Adrenal gland (tissue), 9 donors: ENCODE measurements at regions not wholly inside any gene's neighbourhood (a gene's known extent, or its start where the extent isn't known, plus 50 kb on each side); places are given as distances from the start of the nearest gene placed in this dataset.

Source experiments
- DNase-seq, 7 donors: peaks; one replicate each; pipeline ENCODE4 v3.0.0-alpha.2; 2019 to 2020
- H3K27ac ChIP-seq, 5 donors: fragments of 200-600 bp; sonication (generic) in 4 of 5; 1 replicate in 3 of 5; 2 replicates in 2 of 5; pipeline versions ENCODE4 v1.5.1 to v1.8.0; 2016 to 2020; ENCODE audit warnings: mild to moderate bottlenecking in 1 of 5
- H3K27me3 ChIP-seq: fragments of 200-600 bp; 2 replicates; pipeline ENCODE4 v1.8.0; 2021
- H3K36me3 ChIP-seq, 2 donors: fragments of 200-600 bp; replicated peaks in 1 of 2; 1 replicate in 1 of 2; 2 replicates in 1 of 2; pipeline versions ENCODE4 v1.5.1 to v1.8.0; 2018 to 2022
- H3K4me1 ChIP-seq, 2 donors: fragments of 200-600 bp; replicated peaks in 1 of 2; 1 replicate in 1 of 2; 2 replicates in 1 of 2; pipeline versions ENCODE4 v1.5.1 to v1.8.0; 2018 to 2021
- H3K4me3 ChIP-seq, 4 donors: fragments of 200-600 bp; sonication (generic) in 3 of 4; one replicate each; pipeline ENCODE4 v1.5.1; 2016 to 2018
- H3K9me3 ChIP-seq, 3 donors: fragments of 200-600 bp; sonication (generic) in 1 of 3; replicated peaks in 1 of 3; 1 replicate in 2 of 3; 2 replicates in 1 of 3; pipeline versions ENCODE4 v1.5.1 to v1.8.0; 2016 to 2021
- CTCF ChIP-seq, 6 experiments: fragments of 450-650 bp in 4 of 6; fragments of 200-600 bp in 2 of 6; sonication (generic) in 1 of 6; IDR thresholded peaks; 1 replicate in 5 of 6; 2 replicates in 1 of 6; pipeline versions ENCODE4 v1.5.1 to v1.8.0; 2016 to 2021; ENCODE audit warnings: antibody characterized with exemption in 6 of 6, mild to moderate bottlenecking in 2 of 6, moderate library complexity in 1 of 6
- POLR2A ChIP-seq, 2 donors: fragments of 450-650 bp; IDR thresholded peaks; one replicate each; pipeline ENCODE4 v1.6.1; 2017; ENCODE audit warnings: antibody characterized with exemption in 2 of 2, mild to moderate bottlenecking in 2 of 2, moderate library complexity in 1 of 2
- WGBS, 4 donors: extraction: QIAGEN DNeasy Blood & Tissue Kit in 2 of 4; methylation state at CpG; one replicate each; pipeline versions ENCODE4 v1.1.5 to v1.1.7; 2013 to 2017; 5-methylcytosine and 5-hydroxymethylcytosine counted together
- intact Hi-C, 2 donors: fragments of 100-400 bp; cut with DNase I; formaldehyde crosslinking; loops; one replicate each; pipeline versions ENCODE4 v1.14.1 to v1.15.0; 2022 to 2023
- donor health status: healthy with polysubstance abuse.
- donor health status: Bipolar disorder and iron deficiency.
- donor health status: DM: yes; HTN: yes; CAD: no.
- donor health status: DM: no; HTN: no; CAD: no.
- donor health status: DM: no; HTN: no; CAD: no.

DNA sequence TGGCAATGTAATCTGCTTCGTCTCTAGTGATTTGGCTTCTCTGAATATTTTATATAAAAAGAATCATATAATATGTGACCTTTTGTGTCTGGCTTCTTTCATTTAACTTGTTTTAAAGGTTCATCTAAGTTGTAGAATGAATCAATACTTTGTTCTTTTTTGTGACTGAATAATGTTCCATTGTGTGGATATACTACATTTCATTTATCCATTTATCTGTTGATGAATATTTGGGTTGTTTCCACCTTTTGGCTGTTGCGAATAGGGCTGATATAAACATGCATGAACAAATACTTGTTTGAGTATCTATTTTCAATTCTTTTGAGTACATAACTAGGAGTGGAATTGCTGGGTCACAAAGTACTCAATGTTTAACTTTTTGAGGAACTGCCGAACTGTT, 63.8 kb upstream of the TNP1 start:
- Histone ChIP-seq H3K27me3 (no peaks in the 10 kb centered on the region), H3K4me3 (no peak overlapping the region), H3K27ac (no peak overlapping the region), H3K4me1 (no peaks in the 10 kb centered on the region), H3K9me3 (no peaks in the 10 kb centered on the region), H3K36me3 (no peaks in the 10 kb centered on the region)
- no peak for TF ChIP-seq CTCF (IDR thresholded peaks at IDR 0.05)
- TF ChIP-seq POLR2A (IDR thresholded peaks at IDR 0.05) = no peak
- intact Hi-C loops = no loop called here
- DNase-seq = no peak
- WGBS, 4 donors = 85 to 97% (median 89%) methylated on average over 3 of the region's 3 CpGs

DNA sequence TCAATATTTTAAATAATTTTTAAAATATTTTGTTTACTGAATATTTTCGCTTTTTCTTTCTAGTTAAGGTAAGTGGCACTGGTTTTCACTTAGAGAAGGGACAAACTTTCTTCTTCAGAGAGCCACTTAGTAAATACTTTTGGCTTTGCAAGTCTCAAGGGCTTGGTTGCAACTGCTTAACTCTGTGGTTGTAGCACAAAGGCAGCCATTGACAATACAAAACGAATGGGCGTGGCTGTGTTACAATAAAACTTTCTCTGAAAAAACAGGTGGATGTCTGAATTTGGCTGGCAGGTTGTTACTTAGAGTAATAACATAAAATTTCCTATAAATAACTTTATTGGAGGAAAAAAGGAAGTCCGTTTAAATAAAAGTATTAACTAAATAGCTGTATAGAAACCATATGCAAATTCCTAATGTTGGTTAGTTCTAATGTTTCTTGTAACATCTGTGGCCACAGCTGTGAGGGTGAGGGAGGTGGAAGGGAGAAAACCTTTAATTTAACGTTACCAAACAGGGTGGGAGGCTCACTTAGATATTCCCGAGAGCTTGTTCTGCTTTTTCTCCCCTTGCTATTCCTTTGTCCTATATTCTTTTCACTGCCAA, 62.4 kb upstream of the TNP1 start:
- no peaks in the 10 kb centered on the region for H3K36me3 ChIP-seq
- H3K9me3 ChIP-seq = no peaks in the 10 kb centered on the region
- H3K27me3 ChIP-seq = no peaks in the 10 kb centered on the region
- H3K27ac ChIP-seq = no peak overlapping the region
- H3K4me1 ChIP-seq = no peaks in the 10 kb centered on the region
- DNase-seq = no peak
- intact Hi-C loops = no loop called here
- WGBS, 4 donors = 77 to 86% (median 83%) methylated on average over 6 of the region's 6 CpGs
- TF ChIP-seq POLR2A (IDR thresholded peaks at IDR 0.05) = no peak
- no peak overlapping the region for H3K4me3 ChIP-seq

DNA sequence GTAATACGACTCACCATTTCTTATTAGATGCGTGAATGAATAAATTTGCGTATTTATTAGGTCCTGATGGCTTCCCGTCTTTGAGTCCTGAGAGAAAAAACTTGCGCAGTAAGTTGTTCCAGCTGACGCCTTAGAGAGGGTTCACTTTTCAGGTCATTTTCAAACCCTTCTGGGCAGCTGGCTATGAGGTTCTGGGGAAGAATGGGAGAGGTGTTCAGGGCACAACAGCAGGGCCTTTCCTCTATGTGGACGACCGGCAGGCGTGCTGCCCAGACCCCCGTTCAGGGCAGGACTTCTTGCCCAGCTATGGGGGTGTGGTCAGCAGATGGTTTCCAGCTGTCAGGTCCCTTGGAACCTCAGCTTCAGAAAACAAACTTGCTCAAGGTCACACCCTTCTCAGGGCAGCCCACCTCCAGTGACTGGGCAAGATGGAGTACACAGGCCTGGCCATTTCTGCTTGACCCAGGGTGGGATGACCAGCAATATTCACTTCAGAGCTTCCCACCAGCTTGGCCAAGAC, 61.1 kb upstream of the TNP1 start:
- H3K36me3 ChIP-seq = no peaks in the 10 kb centered on the region
- no peaks in the 10 kb centered on the region for H3K4me1 ChIP-seq
- DNase-seq = no peak
- intact Hi-C loops = no loop called here
- no peaks in the 10 kb centered on the region for H3K27me3 ChIP-seq
- H3K27ac ChIP-seq = no peak overlapping the region
- TF ChIP-seq CTCF (IDR thresholded peaks at IDR 0.05) (no peak), POLR2A (IDR thresholded peaks at IDR 0.05) (no peak)
- WGBS, 4 donors = 88 to 97% (median 93%) methylated on average over 8 to 10 of the region's 10 CpGs
- H3K4me3 ChIP-seq = no peak overlapping the region
- no peaks in the 10 kb centered on the region for H3K9me3 ChIP-seq

- Histone ChIP-seq H3K4me3 (no peak overlapping the region), H3K27me3 (no peaks in the 10 kb centered on the region), H3K9me3 (no peaks in the 10 kb centered on the region), H3K36me3 (no peaks in the 10 kb centered on the region), H3K4me1 (no peaks in the 10 kb centered on the region), H3K27ac (no peak overlapping the region)
- no peak for TF ChIP-seq POLR2A (IDR thresholded peaks at IDR 0.05)
- TF ChIP-seq CTCF (IDR thresholded peaks at IDR 0.05) = no peak
- 90 to 100% (median 94%) methylated on average over 5 to 8 of the region's 8 CpGs for WGBS, 4 donors
- intact Hi-C loops = no loop called here
- DNase-seq = no peak
Measured at GRCh38 chr2:216920143-216920876, 60.4 kb upstream of the TNP1 start.
